Spleen (tissue), 11 donors: ENCODE measurements at regions not wholly inside any gene's neighbourhood (a gene's known extent, or its start where the extent isn't known, plus 50 kb on each side); places are given as distances from the start of the nearest gene placed in this dataset.

ENCODE experiments used
- DNase-seq: peaks from one replicate; pipeline ENCODE4 v3.0.0-alpha.2; 2020
- H3K27ac ChIP-seq, 8 donors: fragments of 200-600 bp; sonication (generic) in 7 of 8; 1 replicate in 4 of 8; 2 replicates in 4 of 8; pipeline versions ENCODE4 v1.5.0 to v1.8.0; 2016 to 2021; ENCODE audit warnings: inconsistent platforms in 4 of 8, mild to moderate bottlenecking in 4 of 8, moderate library complexity in 1 of 8
- H3K27me3 ChIP-seq, 7 donors: fragments of 200-600 bp; sonication (generic) in 6 of 7; replicated peaks in 1 of 7; 1 replicate in 4 of 7; 2 replicates in 3 of 7; pipeline versions ENCODE4 v1.5.0 to v1.8.0; 2016 to 2021; ENCODE audit warnings: inconsistent platforms in 3 of 7, mild to moderate bottlenecking in 1 of 7
- H3K36me3 ChIP-seq, 6 donors: fragments of 200-600 bp; sonication (generic) in 5 of 6; 1 replicate in 4 of 6; 2 replicates in 2 of 6; pipeline versions ENCODE4 v1.5.0 to v1.8.0; 2016 to 2021; ENCODE audit warnings: inconsistent platforms in 2 of 6
- H3K4me1 ChIP-seq, 6 donors: fragments of 200-600 bp; sonication (generic) in 5 of 6; 1 replicate in 3 of 6; 2 replicates in 3 of 6; pipeline versions ENCODE4 v1.5.0 to v1.8.0; 2016 to 2021; ENCODE audit warnings: inconsistent platforms in 3 of 6
- H3K4me3 ChIP-seq, 8 donors: fragments of 200-600 bp; sonication (generic) in 7 of 8; 1 replicate in 4 of 8; 2 replicates in 4 of 8; pipeline versions ENCODE4 v1.5.0 to v1.8.0; 2016 to 2021; ENCODE audit warnings: inconsistent platforms in 4 of 8, mild to moderate bottlenecking in 4 of 8, moderate library complexity in 2 of 8
- H3K9me3 ChIP-seq, 8 donors: fragments of 200-600 bp; sonication (generic) in 7 of 8; 1 replicate in 4 of 8; 2 replicates in 4 of 8; pipeline versions ENCODE4 v1.5.0 to v1.8.0; 2016 to 2021; ENCODE audit warnings: inconsistent platforms in 4 of 8
- CTCF ChIP-seq, 11 experiments: fragments of 200-600 bp in 7 of 11; fragments of 450-650 bp in 4 of 11; sonication (generic) in 4 of 11; IDR thresholded peaks in 8 of 11; conservative IDR thresholded peaks in 3 of 11; 1 replicate in 7 of 11; 2 replicates in 4 of 11; pipeline versions ENCODE4 v1.4.0 to v1.8.0; 2016 to 2021; ENCODE audit warnings: antibody characterized with exemption in 11 of 11, inconsistent platforms in 4 of 11, mild to moderate bottlenecking in 1 of 11
- POLR2A ChIP-seq, 3 donors: fragments of 450-650 bp; IDR thresholded peaks; one replicate each; pipeline ENCODE4 v1.5.1; 2017; ENCODE audit warnings: antibody characterized with exemption in 3 of 3, mild to moderate bottlenecking in 1 of 3
- POLR2AphosphoS5 ChIP-seq, 3 donors: sonication (generic); formaldehyde crosslinking; IDR thresholded peaks; one replicate each; pipeline ENCODE4 v1.5.1; 2017; ENCODE audit warnings: antibody characterized with exemption in 3 of 3
- WGBS, 5 donors: extraction: QIAGEN DNeasy Blood & Tissue Kit in 3 of 5; methylation state at CpG; one replicate each; pipeline versions ENCODE4 v1.1.5 to v1.1.7; 2013 to 2018; 5-methylcytosine and 5-hydroxymethylcytosine counted together
- intact Hi-C: fragments of 100-400 bp; cut with DNase I; formaldehyde crosslinking; loops from one replicate; pipeline ENCODE4 v1.15.0; 2023; ENCODE audit warnings: low total_unique reads
- donor health status: healthy with polysubstance abuse.
- donor health status: DM: no; HTN: no; CAD: no; lungs with moderate emphysema.
- donor health status: DM: no; HTN: no; CAD: no.
- donor health status: Bipolar disorder and iron deficiency.
- donor health status: healthy.
- donor health status: DM: no; HTN: no; CAD: no.
- donor health status: DM: yes; HTN: yes; CAD: no.

- H3K27ac ChIP-seq = no peak overlapping the region
- 51 to 62% (median 54%) methylated on average over 6 of the region's 6 CpGs for WGBS, 5 donors
- no peaks in the 10 kb centered on the region for H3K27me3 ChIP-seq
- intact Hi-C loops = no loop called here
- H3K4me3 ChIP-seq = no peak overlapping the region
- no peaks in the 10 kb centered on the region for H3K36me3 ChIP-seq
- no peaks in the 10 kb centered on the region for H3K4me1 ChIP-seq
- no peaks in the 10 kb centered on the region for H3K9me3 ChIP-seq
- TF ChIP-seq CTCF (IDR thresholded peaks at IDR 0.05 in 8 of 11, conservative IDR thresholded peaks at IDR 0.05 in 3 of 11) (no peak), POLR2A (IDR thresholded peaks at IDR 0.05) (no peak), POLR2AphosphoS5 (IDR thresholded peaks at IDR 0.05) (no peak)
- DNase-seq = no peak
These were observed 726.1 kb downstream of the FAM181B start for GRCh38 chr11:82007521-82007920.

- intact Hi-C loops = no loop called here
- Histone ChIP-seq H3K27me3 (no peaks in the 10 kb centered on the region), H3K4me3 (no peak overlapping the region), H3K27ac (no peak overlapping the region), H3K4me1 (no peaks in the 10 kb centered on the region), H3K36me3 (no peaks in the 10 kb centered on the region), H3K9me3 (no peaks in the 10 kb centered on the region)
- WGBS, 5 donors = 47 to 61% (median 49%) methylated on average over 4 of the region's 4 CpGs
- TF ChIP-seq CTCF (IDR thresholded peaks at IDR 0.05 in 8 of 11, conservative IDR thresholded peaks at IDR 0.05 in 3 of 11) (no peak), POLR2AphosphoS5 (IDR thresholded peaks at IDR 0.05) (no peak), POLR2A (IDR thresholded peaks at IDR 0.05) (no peak)
- no peak for DNase-seq
These were observed 729.0 kb downstream of the FAM181B start for GRCh38 chr11:82004537-82005213.

DNA sequence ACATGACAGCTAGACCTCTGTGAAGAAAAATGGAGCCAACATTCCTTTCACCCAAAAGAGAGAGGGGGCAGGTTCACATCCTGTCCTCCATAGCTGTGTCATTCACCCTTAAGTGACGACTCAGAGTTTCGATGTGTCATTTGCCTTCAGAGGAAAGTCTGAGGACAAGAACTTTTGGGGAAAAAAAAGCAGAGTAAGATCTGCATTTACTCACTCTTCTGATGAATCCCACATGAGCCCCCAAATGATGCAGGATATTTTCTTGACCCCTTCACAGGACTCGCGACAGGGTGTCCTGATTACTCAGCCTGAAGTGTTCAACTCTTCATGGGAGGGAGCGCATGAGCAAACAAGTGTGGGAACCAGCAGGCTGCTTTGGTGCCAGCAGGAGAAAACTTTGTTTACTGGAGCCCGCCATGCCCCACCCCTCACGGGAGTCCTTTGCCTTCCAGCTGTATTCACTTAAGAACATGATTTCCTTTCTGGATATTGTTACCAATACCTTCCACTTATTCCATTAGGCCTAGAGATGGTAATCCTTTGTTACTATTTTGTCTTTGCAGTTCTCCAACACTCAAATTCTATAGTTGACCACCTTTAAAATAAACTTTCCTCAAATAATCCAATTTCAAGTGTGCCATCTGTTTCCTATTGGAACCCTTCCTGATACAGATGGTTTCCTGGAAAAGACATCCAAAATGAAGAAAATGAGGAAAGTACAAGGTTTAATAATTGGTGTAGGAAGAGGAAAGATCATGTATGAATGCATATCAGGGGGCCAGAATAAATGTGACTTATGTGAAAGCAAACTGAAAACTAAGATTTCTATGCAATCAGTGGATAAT, 729.8 kb downstream of the FAM181B start:
- TF ChIP-seq POLR2A (IDR thresholded peaks at IDR 0.05) = no peak
- TF ChIP-seq POLR2AphosphoS5 (IDR thresholded peaks at IDR 0.05) = no peak
- no peak for TF ChIP-seq CTCF (IDR thresholded peaks at IDR 0.05 in 8 of 11, conservative IDR thresholded peaks at IDR 0.05 in 3 of 11)
- intact Hi-C loops = no loop called here
- Histone ChIP-seq H3K36me3 (no peaks in the 10 kb centered on the region), H3K9me3 (no peaks in the 10 kb centered on the region), H3K27me3 (no peaks in the 10 kb centered on the region), H3K4me3 (no peak overlapping the region), H3K4me1 (no peaks in the 10 kb centered on the region), H3K27ac (no peak overlapping the region)
- 57 to 83% (median 73%) methylated on average over 7 of the region's 7 CpGs for WGBS, 5 donors
- no peak for DNase-seq

DNA sequence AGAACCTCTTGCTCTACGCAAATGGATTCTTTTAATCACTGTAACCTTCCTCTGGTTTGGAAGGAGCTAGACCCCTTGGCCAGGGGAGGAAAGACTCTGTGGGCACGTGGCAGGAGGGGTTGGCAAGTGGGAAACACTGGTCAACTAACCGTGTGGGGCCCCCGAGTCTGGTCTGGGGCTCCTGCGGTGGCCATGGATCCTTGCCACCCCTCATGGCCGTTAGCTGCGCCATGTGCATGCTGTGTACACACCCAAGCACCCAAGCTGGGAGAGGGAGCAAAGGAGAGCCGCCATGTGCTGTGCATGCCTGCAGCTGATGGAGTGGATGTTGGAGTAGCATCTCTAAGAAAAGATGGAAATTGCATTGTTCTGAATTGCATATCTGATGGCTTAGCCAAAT, 730.6 kb downstream of the FAM181B start:
- no peaks in the 10 kb centered on the region for H3K27me3 ChIP-seq
- no peak for DNase-seq
- intact Hi-C loops = no loop called here
- no peak overlapping the region for H3K27ac ChIP-seq
- H3K9me3 ChIP-seq = no peaks in the 10 kb centered on the region
- no peaks in the 10 kb centered on the region for H3K4me1 ChIP-seq
- TF ChIP-seq POLR2AphosphoS5 (IDR thresholded peaks at IDR 0.05) = no peak
- no peak for TF ChIP-seq POLR2A (IDR thresholded peaks at IDR 0.05)
- WGBS, 5 donors = 85 to 90% (median 87%) methylated on average over 8 of the region's 8 CpGs
- no peak overlapping the region for H3K4me3 ChIP-seq
- H3K36me3 ChIP-seq = no peaks in the 10 kb centered on the region
